Kidney (tissue), 13 donors: ENCODE measurements at regions not wholly inside any gene's neighbourhood (a gene's known extent, or its start where the extent isn't known, plus 50 kb on each side); places are given as distances from the start of the nearest gene placed in this dataset.
A peak's percentile ranks its signal among the peaks of the same experiment; 100 is the strongest.

ENCODE experiments used
- DNase-seq, 5 donors: peaks; one replicate each; pipeline ENCODE4 v3.0.0-alpha.2; 2013 to 2020
- FAIRE-seq: peaks from 2 replicates; lab custom pipeline; 2012; peaks lifted over from hg19 to GRCh38; lab: Jason Lieb, UNC
- H3K27ac ChIP-seq, 2 donors: one replicate each; pipeline ENCODE4 v1.7.0; 2013; ENCODE audit warnings: low read depth in 2 of 2, low read length in 2 of 2, inconsistent platforms in 1 of 2
- H3K27me3 ChIP-seq: one replicate; pipeline ENCODE4 v1.7.1; 2013; ENCODE audit warnings: low read length, inconsistent platforms; ENCODE audit not compliant: control insufficient read depth, insufficient read depth
- H3K36me3 ChIP-seq, 3 donors: one replicate each; pipeline versions ENCODE4 v1.7.0 to v1.7.1; 2013; ENCODE audit warnings: low read length in 3 of 3, control low read depth in 1 of 3, inconsistent platforms in 1 of 3; ENCODE audit not compliant: insufficient read depth in 3 of 3, control insufficient read depth in 2 of 3
- H3K4me1 ChIP-seq, 3 donors: one replicate each; pipeline versions ENCODE4 v1.7.0 to v1.7.1; 2013; ENCODE audit warnings: low read length in 3 of 3, inconsistent platforms in 1 of 3, low read depth in 1 of 3; ENCODE audit not compliant: control insufficient read depth in 2 of 3, insufficient read depth in 2 of 3
- H3K4me3 ChIP-seq, 3 donors: one replicate each; pipeline versions ENCODE4 v1.7.0 to v1.8.1; 2013; ENCODE audit warnings: low read length in 3 of 3, control low read depth in 1 of 3, inconsistent platforms in 1 of 3
- H3K9ac ChIP-seq, 3 donors: one replicate each; pipeline versions ENCODE4 v1.7.0 to v1.7.1; 2013; ENCODE audit warnings: low read length in 3 of 3, control low read depth in 1 of 3, inconsistent platforms in 1 of 3
- H3K9me3 ChIP-seq, 3 donors: one replicate each; pipeline versions ENCODE4 v1.7.0 to v1.7.1; 2013; ENCODE audit warnings: low read length in 3 of 3, control low read depth in 1 of 3, inconsistent platforms in 1 of 3; ENCODE audit not compliant: control insufficient read depth in 2 of 3, insufficient read depth in 1 of 3
- CTCF ChIP-seq: IDR thresholded peaks from 3 replicates; pipeline ENCODE4 v1.5.1; 2012; ENCODE audit warnings: mild to moderate bottlenecking, moderate library complexity, borderline replicate concordance; ENCODE audit not compliant: insufficient read depth; ENCODE audit errors: extremely low read depth
- intact Hi-C: fragments of 100-400 bp; cut with DNase I; formaldehyde crosslinking; loops from one replicate; pipeline ENCODE4 v1.11.1; 2022
- donor health status: control.
- donor health status: control.
- donor health status: control.
- donor health status: control.
- donor health status: control.
- donor health status: DM: yes; HTN: yes; CAD: no.
- donor health status: Normal renal cell carcinoma (clear cell type).

- peak in 2 of 5 donors; percentile 45 to 49 for DNase-seq
- Histone ChIP-seq H3K4me1 (no peaks in the 10 kb centered on the region), H3K9ac (no peak overlapping the region), H3K27ac (no peak overlapping the region), H3K9me3 (no peaks in the 10 kb centered on the region), H3K36me3 (no peaks in the 10 kb centered on the region), H3K4me3 (no peak overlapping the region), H3K27me3 (no peaks in the 10 kb centered on the region)
- intact Hi-C loops = no loop called here
- no peak for TF ChIP-seq CTCF
- no peak for FAIRE-seq
Observed at GRCh38 chr3:178289544-178290160, 246.6 kb upstream of the KCNMB2 start.

- no peak for TF ChIP-seq CTCF
- Histone ChIP-seq H3K27ac (no peak overlapping the region), H3K9me3 (no peaks in the 10 kb centered on the region), H3K9ac (no peak overlapping the region), H3K4me3 (no peak overlapping the region), H3K4me1 (no peaks in the 10 kb centered on the region), H3K36me3 (no peaks in the 10 kb centered on the region), H3K27me3 (no peaks in the 10 kb centered on the region)
- intact Hi-C loops = no loop called here
- peak in 1 of 5 donors; percentile 16 for DNase-seq
- FAIRE-seq = no peak
Observed at GRCh38 chr3:178291574-178292370, 244.5 kb upstream of the KCNMB2 start.

- no peak overlapping the region for H3K4me3 ChIP-seq
- FAIRE-seq (no peak), DNase-seq (no peak)
- intact Hi-C loops = no loop called here
- no peaks in the 10 kb centered on the region for H3K4me1 ChIP-seq
- no peaks in the 10 kb centered on the region for H3K9me3 ChIP-seq
- H3K36me3 ChIP-seq = no peaks in the 10 kb centered on the region
- H3K27ac ChIP-seq = no peak overlapping the region
- H3K9ac ChIP-seq = no peak overlapping the region
- no peaks in the 10 kb centered on the region for H3K27me3 ChIP-seq
- no peak for TF ChIP-seq CTCF
Observed at GRCh38 chr3:178295292-178295912, 240.8 kb upstream of the KCNMB2 start.
